ENCODE measurements at regions not wholly inside any gene's neighbourhood (a gene's known extent, or its start where the extent isn't known, plus 50 kb on each side); places are given as distances from the start of the nearest gene placed in this dataset.
"Not testable (repeated sequence)": the region's sequence is repeated elsewhere in the genome, so short reads cannot be mapped to it uniquely, and the experiment has no call there.

GRCh38 chrX:145393702-145394235, 146.5 kb downstream of the SPANXN1 start:
- no peaks in the 10 kb centered on the region for H3K36me3 ChIP-seq (ENCODE audit: insufficient read depth, low read length)
- no peaks in the 10 kb centered on the region for H3K9me3 ChIP-seq (ENCODE audit: control insufficient read depth, insufficient read depth, low read length)
- no peak overlapping the region for H3K9ac ChIP-seq (ENCODE audit: low read depth, low read length)
- H3K4me1 ChIP-seq (ENCODE audit: insufficient read depth, low read length): no peaks in the 10 kb centered on the region

- Histone ChIP-seq H3K4me1 (ENCODE audit: insufficient read depth, low read length) (no peaks in the 10 kb centered on the region), H3K36me3 (ENCODE audit: insufficient read depth, low read length) (no peaks in the 10 kb centered on the region), H3K9me3 (ENCODE audit: control insufficient read depth, insufficient read depth, low read length) (no peaks in the 10 kb centered on the region), H3K9ac (ENCODE audit: low read depth, low read length) (no peak overlapping the region)
Observed at GRCh38 chrX:145394344-145394743, 147.0 kb downstream of the SPANXN1 start.

- H3K9me3 ChIP-seq (ENCODE audit: control insufficient read depth, insufficient read depth, low read length): no peaks in the 10 kb centered on the region
- H3K36me3 ChIP-seq (ENCODE audit: insufficient read depth, low read length): no peaks in the 10 kb centered on the region
- no peak overlapping the region for H3K9ac ChIP-seq (ENCODE audit: low read depth, low read length)
- no peaks in the 10 kb centered on the region for H3K4me1 ChIP-seq (ENCODE audit: insufficient read depth, low read length)
Observed at GRCh38 chrX:145396612-145397011, 149.3 kb downstream of the SPANXN1 start.

GRCh38 chrX:145405012-145405411, 157.7 kb downstream of the SPANXN1 start:
- Histone ChIP-seq H3K9me3 (ENCODE audit: control insufficient read depth, insufficient read depth, low read length) (no peaks in the 10 kb centered on the region), H3K36me3 (ENCODE audit: insufficient read depth, low read length) (no peaks in the 10 kb centered on the region), H3K4me1 (ENCODE audit: insufficient read depth, low read length) (no peaks in the 10 kb centered on the region), H3K9ac (ENCODE audit: low read depth, low read length) (no peak overlapping the region)

GRCh38 chrX:145410622-145411021, 163.3 kb downstream of the SPANXN1 start:
- no peak overlapping the region for H3K9ac ChIP-seq (ENCODE audit: low read depth, low read length)
- H3K9me3 ChIP-seq (ENCODE audit: control insufficient read depth, insufficient read depth, low read length): no peaks in the 10 kb centered on the region
- no peaks in the 10 kb centered on the region for H3K36me3 ChIP-seq (ENCODE audit: insufficient read depth, low read length)
- H3K4me1 ChIP-seq (ENCODE audit: insufficient read depth, low read length): no peaks in the 10 kb centered on the region

- not testable (repeated sequence) for H3K4me1 ChIP-seq (ENCODE audit: insufficient read depth, low read length); H3K36me3 ChIP-seq (ENCODE audit: insufficient read depth, low read length); H3K9ac ChIP-seq (ENCODE audit: low read depth, low read length); H3K9me3 ChIP-seq (ENCODE audit: control insufficient read depth, insufficient read depth, low read length)
Observed at GRCh38 chrX:145436211-145436610, 188.9 kb downstream of the SPANXN1 start.

GRCh38 chrX:145464650-145465049, 217.3 kb downstream of the SPANXN1 start:
- H3K36me3 ChIP-seq (ENCODE audit: insufficient read depth, low read length): no peaks in the 10 kb centered on the region
- no peaks in the 10 kb centered on the region for H3K4me1 ChIP-seq (ENCODE audit: insufficient read depth, low read length)
- H3K9ac ChIP-seq (ENCODE audit: low read depth, low read length): no peak overlapping the region
- H3K9me3 ChIP-seq (ENCODE audit: control insufficient read depth, insufficient read depth, low read length): no peaks in the 10 kb centered on the region

GRCh38 chrX:145475725-145476124, 228.4 kb downstream of the SPANXN1 start:
- H3K9me3 ChIP-seq (ENCODE audit: control insufficient read depth, insufficient read depth, low read length): no peaks in the 10 kb centered on the region
- H3K4me1 ChIP-seq (ENCODE audit: insufficient read depth, low read length): no peaks in the 10 kb centered on the region
- H3K36me3 ChIP-seq (ENCODE audit: insufficient read depth, low read length): no peaks in the 10 kb centered on the region
- no peak overlapping the region for H3K9ac ChIP-seq (ENCODE audit: low read depth, low read length)

GRCh38 chrX:145484740-145485139, 237.4 kb downstream of the SPANXN1 start:
- Histone ChIP-seq H3K9me3 (ENCODE audit: control insufficient read depth, insufficient read depth, low read length) (no peaks in the 10 kb centered on the region), H3K9ac (ENCODE audit: low read depth, low read length) (no peak overlapping the region), H3K4me1 (ENCODE audit: insufficient read depth, low read length) (no peaks in the 10 kb centered on the region), H3K36me3 (ENCODE audit: insufficient read depth, low read length) (no peaks in the 10 kb centered on the region)

- no peaks in the 10 kb centered on the region for H3K36me3 ChIP-seq (ENCODE audit: insufficient read depth, low read length)
- no peaks in the 10 kb centered on the region for H3K4me1 ChIP-seq (ENCODE audit: insufficient read depth, low read length)
- H3K9ac ChIP-seq (ENCODE audit: low read depth, low read length): no peak overlapping the region
- no peaks in the 10 kb centered on the region for H3K9me3 ChIP-seq (ENCODE audit: control insufficient read depth, insufficient read depth, low read length)
Observed at GRCh38 chrX:145502670-145503069, 255.4 kb downstream of the SPANXN1 start.

GRCh38 chrX:145506214-145506613, 258.9 kb downstream of the SPANXN1 start:
- no peaks in the 10 kb centered on the region for H3K36me3 ChIP-seq (ENCODE audit: insufficient read depth, low read length)
- H3K4me1 ChIP-seq (ENCODE audit: insufficient read depth, low read length): no peaks in the 10 kb centered on the region
- H3K9me3 ChIP-seq (ENCODE audit: control insufficient read depth, insufficient read depth, low read length): no peaks in the 10 kb centered on the region
- no peak overlapping the region for H3K9ac ChIP-seq (ENCODE audit: low read depth, low read length)

GRCh38 chrX:145524931-145525330, 277.6 kb downstream of the SPANXN1 start:
- no peaks in the 10 kb centered on the region for H3K36me3 ChIP-seq (ENCODE audit: insufficient read depth, low read length)
- H3K4me1 ChIP-seq (ENCODE audit: insufficient read depth, low read length): no peaks in the 10 kb centered on the region
- H3K9ac ChIP-seq (ENCODE audit: low read depth, low read length): no peak overlapping the region
- no peaks in the 10 kb centered on the region for H3K9me3 ChIP-seq (ENCODE audit: control insufficient read depth, insufficient read depth, low read length)

- Histone ChIP-seq H3K4me1 (ENCODE audit: insufficient read depth, low read length) (no peaks in the 10 kb centered on the region), H3K9ac (ENCODE audit: low read depth, low read length) (no peak overlapping the region), H3K9me3 (ENCODE audit: control insufficient read depth, insufficient read depth, low read length) (no peaks in the 10 kb centered on the region), H3K36me3 (ENCODE audit: insufficient read depth, low read length) (no peaks in the 10 kb centered on the region)
Observed at GRCh38 chrX:145532176-145532780, 285.0 kb downstream of the SPANXN1 start.

GRCh38 chrX:145533534-145533933, 284.1 kb upstream of the SLITRK2 start:
- Histone ChIP-seq H3K4me1 (ENCODE audit: insufficient read depth, low read length) (no peaks in the 10 kb centered on the region), H3K9me3 (ENCODE audit: control insufficient read depth, insufficient read depth, low read length) (no peaks in the 10 kb centered on the region), H3K9ac (ENCODE audit: low read depth, low read length) (no peak overlapping the region), H3K36me3 (ENCODE audit: insufficient read depth, low read length) (no peaks in the 10 kb centered on the region)

- Histone ChIP-seq H3K4me1 (ENCODE audit: insufficient read depth, low read length) (no peaks in the 10 kb centered on the region), H3K9me3 (ENCODE audit: control insufficient read depth, insufficient read depth, low read length) (no peaks in the 10 kb centered on the region)
Observed at GRCh38 chrX:145549496-145549895, 268.1 kb upstream of the SLITRK2 start.

More at GRCh38 chrX:145549496-145549895, 268.1 kb upstream of the SLITRK2 start:
- Histone ChIP-seq H3K36me3 (ENCODE audit: insufficient read depth, low read length) (no peaks in the 10 kb centered on the region), H3K9ac (ENCODE audit: low read depth, low read length) (no peak overlapping the region)
